Ovary (tissue), 7 donors: ENCODE measurements at regions not wholly inside any gene's neighbourhood (a gene's known extent, or its start where the extent isn't known, plus 50 kb on each side); places are given as distances from the start of the nearest gene placed in this dataset.
A peak's percentile ranks its signal among the peaks of the same experiment; 100 is the strongest.

Source experiments
- DNase-seq, 5 donors: peaks; one replicate each; pipeline ENCODE4 v3.0.0-alpha.2; 2019 to 2020
- H3K27ac ChIP-seq, 2 donors: fragments of 200-600 bp; one replicate each; pipeline versions ENCODE4 v1.5.1 to v1.8.0; 2019 to 2022
- H3K27me3 ChIP-seq: fragments of 200-600 bp; one replicate; pipeline ENCODE4 v1.8.0; 2022
- H3K36me3 ChIP-seq: fragments of 200-600 bp; sonication (generic); one replicate; pipeline ENCODE4 v1.5.1; 2019
- H3K4me1 ChIP-seq: one replicate; pipeline ENCODE4 v1.8.1; 2013; ENCODE audit warnings: mild to moderate bottlenecking, moderate library complexity; ENCODE audit not compliant: insufficient read depth
- H3K4me3 ChIP-seq: fragments of 200-600 bp; sonication (generic); one replicate; pipeline ENCODE4 v1.5.1; 2017
- H3K9me3 ChIP-seq, 2 donors: fragments of 200-600 bp in 1 of 2; sonication (generic) in 1 of 2; one replicate each; pipeline versions ENCODE4 v1.5.1 to v1.8.1; 2013 to 2019; ENCODE audit warnings: mild to moderate bottlenecking in 1 of 2, moderate library complexity in 1 of 2
- EP300 ChIP-seq: sonication (generic); formaldehyde crosslinking; IDR thresholded peaks from one replicate; pipeline ENCODE4 v1.6.1; 2017; ENCODE audit warnings: antibody characterized with exemption
- POLR2A ChIP-seq: fragments of 450-650 bp; IDR thresholded peaks from one replicate; pipeline ENCODE4 v1.6.1; 2017; ENCODE audit warnings: antibody characterized with exemption, mild to moderate bottlenecking, moderate library complexity
- WGBS, 3 donors: extraction: QIAGEN DNeasy Blood & Tissue Kit in 1 of 3; methylation state at CpG; one replicate each; pipeline versions ENCODE4 v1.1.5 to v1.1.7; 2013 to 2017; 5-methylcytosine and 5-hydroxymethylcytosine counted together
- intact Hi-C, 4 donors: fragments of 100-400 bp; cut with DNase I; formaldehyde crosslinking; loops; one replicate each; pipeline versions ENCODE4 v1.11.0 to v1.15.1; 2022 to 2023
- TF ChIP-seq, protein P1 (sequence below), 3 donors: fragments of 450-650 bp in 2 of 3; fragments of 200-600 bp in 1 of 3; IDR thresholded peaks; one replicate each; pipeline versions ENCODE4 v1.5.1 to v1.8.0; 2016 to 2022; ENCODE audit warnings: antibody characterized with exemption in 3 of 3, mild to moderate bottlenecking in 1 of 3
- donor health status: DM: no; HTN: no; CAD: no; lungs with moderate emphysema.
- donor health status: DM: no; HTN: no; CAD: no.
- donor health status: Bipolar disorder and iron deficiency.
- donor health status: DM: no; HTN: no; CAD: no.
- donor health status: DM: yes; HTN: yes; CAD: no.

DNA sequence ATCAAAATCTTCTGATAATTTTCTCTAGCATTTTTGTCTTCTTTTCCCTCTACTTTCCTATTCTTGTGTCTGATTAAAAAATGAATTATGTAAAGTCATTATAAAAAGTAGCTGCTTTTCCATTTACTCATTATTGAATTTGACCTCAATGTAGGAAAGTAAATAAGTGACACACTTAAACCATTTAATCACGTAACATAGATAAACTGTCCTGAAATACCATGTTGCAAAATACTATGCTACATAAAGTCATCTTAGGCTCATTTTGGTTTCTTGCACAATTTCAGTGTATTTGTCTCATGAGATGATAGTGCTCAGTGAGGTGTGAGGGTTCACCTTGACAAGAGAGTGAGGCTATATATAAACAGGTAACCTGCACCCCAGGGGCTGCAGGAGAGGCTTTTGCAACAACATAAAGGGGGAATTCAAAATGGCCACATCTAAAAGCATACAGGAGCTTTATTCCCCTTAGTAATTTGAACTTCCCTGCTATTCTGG is 502.7 kb downstream of the RNF144A start:
- Histone ChIP-seq H3K4me3 (no peak overlapping the region), H3K36me3 (no peaks in the 10 kb centered on the region), H3K9me3 (no peaks in the 10 kb centered on the region), H3K4me1 (no peaks in the 10 kb centered on the region), H3K27ac (no peak overlapping the region), H3K27me3 (no peaks in the 10 kb centered on the region)
- TF ChIP-seq EP300 = no peak
- TF ChIP-seq, protein P1, sequence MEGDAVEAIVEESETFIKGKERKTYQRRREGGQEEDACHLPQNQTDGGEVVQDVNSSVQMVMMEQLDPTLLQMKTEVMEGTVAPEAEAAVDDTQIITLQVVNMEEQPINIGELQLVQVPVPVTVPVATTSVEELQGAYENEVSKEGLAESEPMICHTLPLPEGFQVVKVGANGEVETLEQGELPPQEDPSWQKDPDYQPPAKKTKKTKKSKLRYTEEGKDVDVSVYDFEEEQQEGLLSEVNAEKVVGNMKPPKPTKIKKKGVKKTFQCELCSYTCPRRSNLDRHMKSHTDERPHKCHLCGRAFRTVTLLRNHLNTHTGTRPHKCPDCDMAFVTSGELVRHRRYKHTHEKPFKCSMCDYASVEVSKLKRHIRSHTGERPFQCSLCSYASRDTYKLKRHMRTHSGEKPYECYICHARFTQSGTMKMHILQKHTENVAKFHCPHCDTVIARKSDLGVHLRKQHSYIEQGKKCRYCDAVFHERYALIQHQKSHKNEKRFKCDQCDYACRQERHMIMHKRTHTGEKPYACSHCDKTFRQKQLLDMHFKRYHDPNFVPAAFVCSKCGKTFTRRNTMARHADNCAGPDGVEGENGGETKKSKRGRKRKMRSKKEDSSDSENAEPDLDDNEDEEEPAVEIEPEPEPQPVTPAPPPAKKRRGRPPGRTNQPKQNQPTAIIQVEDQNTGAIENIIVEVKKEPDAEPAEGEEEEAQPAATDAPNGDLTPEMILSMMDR (IDR thresholded peaks at IDR 0.05) = no peak
- no peak for TF ChIP-seq POLR2A
- no peak for DNase-seq
- WGBS, 3 donors = 49 to 87% (median 65%) methylated on average over 1 of the region's 1 CpG
- intact Hi-C loops = loop anchor here in 2 of 4 donors (10.0 kb wide), 2 partner anchors 1265 to 1345 kb away; partner anchors contain the start of gene ID2 (in 1 of the 2)

DNA sequence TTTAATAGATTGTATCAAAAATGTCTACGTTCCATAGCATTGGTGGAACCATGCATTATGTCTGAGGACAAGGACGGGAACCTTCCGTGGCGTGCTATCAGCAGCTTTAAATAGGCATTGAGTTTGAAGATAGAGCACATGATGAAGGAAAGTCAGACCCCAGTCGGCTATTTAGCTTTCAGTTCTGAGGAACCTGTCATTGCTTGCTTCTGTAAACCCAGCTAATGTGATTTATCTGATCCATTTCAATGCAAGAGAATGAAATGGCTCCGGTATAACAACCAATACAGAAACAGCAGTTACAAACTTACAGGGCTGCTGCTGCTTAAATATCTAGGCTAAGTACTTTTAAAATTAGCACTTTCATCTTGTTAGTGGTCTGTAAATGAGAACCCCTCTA is 503.3 kb downstream of the RNF144A start:
- intact Hi-C loops = loop anchor here in 2 of 4 donors (10.0 kb wide), 2 partner anchors 1264 to 1344 kb away; partner anchors contain the start of gene ID2 (in 1 of the 2)
- TF ChIP-seq POLR2A = no peak
- TF ChIP-seq EP300 = no peak
- TF ChIP-seq, protein P1 (IDR thresholded peaks at IDR 0.05) = no peak

DNA sequence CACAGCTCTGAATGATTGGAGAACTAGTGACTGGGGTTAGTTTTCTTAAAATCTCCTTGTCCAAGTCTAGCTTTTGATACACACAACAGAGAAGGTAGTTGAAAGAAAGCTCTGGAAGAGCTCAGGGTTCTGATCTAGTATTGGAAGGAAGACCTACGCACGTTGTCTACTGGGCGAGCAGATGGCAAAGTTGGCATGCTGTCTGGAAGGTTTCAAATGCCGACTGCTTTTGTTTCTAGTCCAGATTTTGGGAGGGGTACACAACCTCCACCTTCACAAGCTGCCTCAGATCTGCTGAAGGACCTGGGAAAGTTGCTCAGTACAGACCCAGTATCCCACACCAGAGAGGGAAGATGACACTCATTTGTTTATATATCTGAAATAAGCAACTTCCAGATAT is 507.3 kb downstream of the RNF144A start:
- no peak overlapping the region for H3K27ac ChIP-seq
- no peaks in the 10 kb centered on the region for H3K9me3 ChIP-seq
- TF ChIP-seq POLR2A (no peak), EP300 (no peak)
- TF ChIP-seq, protein P1 (IDR thresholded peaks at IDR 0.05) = no peak
- H3K4me1 ChIP-seq = no peaks in the 10 kb centered on the region
- no peak overlapping the region for H3K4me3 ChIP-seq
- intact Hi-C loops = loop anchor here in 2 of 4 donors (10.0 kb wide), 2 partner anchors 1260 to 1340 kb away; partner anchors contain the start of gene ID2 (in 1 of the 2)
- H3K27me3 ChIP-seq = no peaks in the 10 kb centered on the region
- H3K36me3 ChIP-seq = no peaks in the 10 kb centered on the region
- DNase-seq = no peak
- WGBS, 3 donors = 62 to 73% (median 63%) methylated on average over 4 of the region's 4 CpGs

More for the DNA sequence above, 503.3 kb downstream of the RNF144A start:
- Histone ChIP-seq H3K9me3 (no peaks in the 10 kb centered on the region), H3K27me3 (no peaks in the 10 kb centered on the region), H3K4me3 (no peak overlapping the region), H3K4me1 (no peaks in the 10 kb centered on the region), H3K27ac (no peak overlapping the region), H3K36me3 (no peaks in the 10 kb centered on the region)
- WGBS, 3 donors = 81 to 87% (median 85%) methylated on average over 6 of the region's 6 CpGs
- no peak for DNase-seq

DNA sequence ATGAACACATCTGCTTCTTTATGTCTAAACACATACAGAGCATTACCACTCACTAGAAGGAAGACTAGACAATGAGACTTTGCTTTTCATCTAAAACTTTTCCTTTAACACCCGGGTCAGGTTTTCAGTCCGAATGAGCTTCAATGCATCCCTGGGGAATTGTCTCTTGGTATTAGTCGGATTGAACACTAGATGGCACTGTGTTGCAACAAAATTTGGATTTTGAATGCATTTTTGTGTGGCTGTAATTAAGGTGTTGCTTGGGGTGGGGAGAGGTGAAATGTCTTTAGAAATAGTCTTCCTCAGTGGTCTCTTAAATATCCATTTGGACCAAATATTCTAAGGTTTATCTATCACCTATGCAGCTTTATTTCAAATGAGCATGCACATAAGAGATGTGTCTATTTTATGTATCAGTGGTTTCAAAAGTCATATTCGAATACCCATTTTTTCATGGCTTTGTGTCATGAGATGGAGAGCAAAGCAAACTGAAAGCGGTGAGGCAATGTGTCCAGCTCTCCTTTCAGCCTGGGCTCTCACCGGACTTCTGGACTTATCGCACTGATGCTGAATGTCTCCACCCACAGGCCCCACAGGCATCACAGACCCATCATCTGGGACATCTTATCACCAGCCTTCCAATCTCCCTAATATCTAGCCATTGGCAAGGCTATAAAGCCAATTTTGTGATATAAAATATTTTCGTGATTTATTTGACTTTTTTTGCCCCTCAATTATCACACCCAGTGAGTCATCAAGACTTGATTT is 510.3 kb downstream of the RNF144A start:
- Histone ChIP-seq H3K36me3 (no peaks in the 10 kb centered on the region), H3K27ac (no peak overlapping the region), H3K4me1 (no peaks in the 10 kb centered on the region), H3K4me3 (no peak overlapping the region), H3K27me3 (no peaks in the 10 kb centered on the region), H3K9me3 (no peaks in the 10 kb centered on the region)
- intact Hi-C loops = loop anchor here (2.0 to 10.0 kb wide), 4 partner anchors 1257 to 1337 kb away; partner anchors contain the start of gene ID2 (in 1 of the 4)
- DNase-seq = peak in 1 of 5 donors; percentile 40
- WGBS, 3 donors = 41 to 51% (median 44%) methylated on average over 8 of the region's 8 CpGs
- no peak for TF ChIP-seq POLR2A
- TF ChIP-seq, protein P1 (IDR thresholded peaks at IDR 0.05) = peak; percentile 48 to 84 (median 61)
